Stromal cell of bone marrow (primary cell): ENCODE measurements at regions not wholly inside any gene's neighbourhood (a gene's known extent, or its start where the extent isn't known, plus 50 kb on each side); places are given as distances from the start of the nearest gene placed in this dataset.

ENCODE experiments used
- DNase-seq: peaks from one replicate; pipeline ENCODE4 v3.0.0-alpha.2; 2012; ENCODE audit warnings: low read depth

GRCh38 chr1:193504920-193505319 is 318.5 kb upstream of the B3GALT2 start:
- no peak for DNase-seq

GRCh38 chr1:193498088-193498655 is 311.8 kb upstream of the B3GALT2 start:
- no peak for DNase-seq

DNA sequence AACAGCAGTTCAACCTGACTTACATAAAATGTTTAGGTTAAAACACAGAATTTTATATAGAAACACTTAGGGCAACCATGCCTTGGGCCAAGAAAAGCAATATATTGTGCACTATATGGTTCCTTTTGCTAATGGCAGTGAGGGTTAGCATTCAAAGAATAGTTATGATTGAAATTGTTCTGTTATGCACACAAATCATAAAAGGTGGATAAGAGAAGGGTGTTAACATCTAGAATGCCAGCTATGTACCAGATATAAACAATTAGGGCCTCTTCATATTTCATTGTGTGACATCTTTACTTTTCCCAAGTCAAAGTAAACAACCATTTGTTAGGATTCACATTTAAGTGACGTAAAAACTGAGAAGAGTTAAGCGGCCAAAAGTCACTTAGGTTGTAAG is 308.0 kb upstream of the B3GALT2 start:
- DNase-seq = no peak

DNA sequence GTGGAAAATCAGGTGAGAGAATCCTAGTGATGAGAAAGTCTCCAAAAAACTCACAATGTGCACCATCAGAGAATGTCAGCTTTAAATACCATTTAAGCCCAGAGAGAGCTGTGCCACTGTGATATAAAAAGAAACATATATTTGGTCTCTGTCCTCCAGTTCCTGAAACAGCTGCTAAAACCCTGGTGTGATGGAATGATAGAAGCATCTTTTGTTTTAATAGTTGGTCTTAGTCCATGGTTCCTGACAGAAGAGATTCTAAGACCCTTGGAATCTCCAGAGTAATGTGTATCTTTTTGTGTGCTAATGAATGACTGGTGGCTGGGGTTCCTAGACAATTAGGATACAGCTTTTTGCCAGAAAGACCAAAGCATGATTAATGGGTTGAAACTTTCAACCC is 302.8 kb upstream of the B3GALT2 start:
- no peak for DNase-seq

GRCh38 chr1:193487722-193488121 is 301.3 kb upstream of the B3GALT2 start:
- DNase-seq = no peak

GRCh38 chr1:193486671-193487229 is 300.3 kb upstream of the B3GALT2 start:
- DNase-seq = no peak

GRCh38 chr1:193480755-193481154 is 294.3 kb upstream of the B3GALT2 start:
- DNase-seq = no peak

DNA sequence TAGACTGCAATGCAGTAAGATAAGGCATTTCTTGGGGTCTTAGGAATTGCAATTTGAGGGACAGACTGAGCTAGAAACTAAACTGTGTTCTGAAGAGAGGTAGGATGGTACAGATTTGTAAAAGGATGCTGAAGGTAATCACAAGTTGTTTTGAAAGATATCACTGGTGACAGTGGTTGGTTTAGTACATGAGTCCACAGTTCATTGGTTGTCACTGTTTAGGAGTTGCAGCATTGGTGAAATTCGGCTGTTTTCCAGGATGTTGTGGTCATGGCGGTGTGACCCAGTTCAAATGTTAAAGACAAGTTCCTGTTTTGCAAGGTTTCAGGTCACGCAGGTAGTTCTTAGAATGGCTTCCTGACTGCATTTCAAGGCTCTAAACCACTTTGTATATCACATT is 292.8 kb upstream of the B3GALT2 start:
- no peak for DNase-seq

GRCh38 chr1:193476748-193477147 is 290.3 kb upstream of the B3GALT2 start:
- DNase-seq = no peak

GRCh38 chr1:193473932-193474331 is 287.5 kb upstream of the B3GALT2 start:
- no peak for DNase-seq

DNA sequence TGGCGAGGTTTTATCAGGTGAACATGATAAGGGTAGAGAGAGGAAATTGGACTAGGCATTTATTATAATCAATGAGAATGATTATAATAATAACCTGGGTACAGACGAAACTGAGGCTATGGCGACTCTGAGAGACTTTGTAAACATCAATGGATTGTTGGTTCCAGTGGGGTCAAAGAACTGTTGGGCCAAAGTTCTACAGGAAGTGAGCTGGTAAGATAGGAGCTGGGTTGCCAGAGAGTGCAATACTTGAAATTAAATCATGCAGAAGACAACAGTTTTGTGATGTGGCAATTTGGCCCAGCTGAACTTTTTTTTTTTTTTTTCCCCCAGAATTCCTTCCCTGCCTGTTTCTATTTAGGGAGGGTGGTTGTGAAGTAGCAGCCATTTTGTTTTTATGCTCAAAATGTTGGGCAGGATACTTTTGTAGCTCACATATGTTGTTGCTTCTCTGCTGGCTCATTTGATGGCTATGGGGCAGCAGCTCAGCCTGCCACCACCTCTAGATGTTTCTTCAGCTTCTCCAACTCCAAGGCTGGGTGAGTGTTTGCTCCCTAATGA is 286.5 kb upstream of the B3GALT2 start:
- DNase-seq = no peak

GRCh38 chr1:193472430-193472829 is 286.0 kb upstream of the B3GALT2 start:
- no peak for DNase-seq

DNA sequence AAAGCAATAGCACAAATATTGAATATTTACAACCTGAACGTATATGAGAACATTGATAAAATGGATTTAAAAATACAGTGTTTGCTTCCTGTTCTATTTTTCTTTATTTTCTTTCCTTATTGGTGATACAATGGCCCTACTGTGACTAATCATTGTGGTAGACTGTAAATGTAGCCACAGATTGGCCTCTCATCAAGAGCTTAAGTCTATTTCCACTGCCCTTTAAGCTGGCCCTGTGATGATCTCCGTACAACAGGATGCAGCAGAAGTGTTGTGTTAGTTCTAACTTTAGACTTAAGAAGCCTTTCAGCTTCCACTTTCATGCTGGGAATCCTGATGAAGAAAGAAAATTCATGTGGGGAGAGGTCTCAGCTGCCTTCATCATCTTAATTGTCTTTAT is 285.6 kb upstream of the B3GALT2 start:
- no peak for DNase-seq

GRCh38 chr1:193463326-193463932 is 277.0 kb upstream of the B3GALT2 start:
- no peak for DNase-seq

DNA sequence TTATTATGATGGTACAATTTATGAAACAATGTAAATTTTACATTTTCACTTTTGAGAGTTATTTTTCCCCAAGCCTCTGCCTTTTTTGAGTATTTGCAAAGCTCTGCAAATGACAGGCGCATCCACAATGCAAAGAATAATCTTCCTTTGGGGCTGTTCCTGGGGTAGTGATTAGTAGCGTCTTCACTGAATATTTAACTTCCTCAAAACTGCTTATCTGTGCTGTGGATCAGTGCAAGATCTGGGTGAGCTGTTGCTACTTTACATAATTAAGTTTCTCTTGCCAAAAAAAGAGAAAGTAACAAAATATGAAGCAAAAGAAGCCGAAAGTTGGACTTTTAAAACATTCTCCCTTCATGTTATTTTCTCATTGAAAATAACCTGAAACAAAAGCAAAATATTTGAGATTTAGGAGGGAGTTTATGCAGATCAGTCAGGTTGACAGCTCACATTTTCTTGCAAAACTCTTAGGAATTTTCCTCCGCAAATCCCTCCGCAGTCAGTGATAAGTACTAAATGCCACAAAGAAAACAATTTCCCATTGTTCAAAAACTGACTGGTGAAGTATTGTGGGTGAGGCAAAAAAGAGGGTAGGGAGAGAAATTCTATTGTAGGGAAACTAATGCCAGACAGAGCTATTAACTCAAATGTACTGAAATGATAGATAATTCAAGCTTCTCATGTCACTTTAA is 276.4 kb upstream of the B3GALT2 start:
- DNase-seq = no peak

DNA sequence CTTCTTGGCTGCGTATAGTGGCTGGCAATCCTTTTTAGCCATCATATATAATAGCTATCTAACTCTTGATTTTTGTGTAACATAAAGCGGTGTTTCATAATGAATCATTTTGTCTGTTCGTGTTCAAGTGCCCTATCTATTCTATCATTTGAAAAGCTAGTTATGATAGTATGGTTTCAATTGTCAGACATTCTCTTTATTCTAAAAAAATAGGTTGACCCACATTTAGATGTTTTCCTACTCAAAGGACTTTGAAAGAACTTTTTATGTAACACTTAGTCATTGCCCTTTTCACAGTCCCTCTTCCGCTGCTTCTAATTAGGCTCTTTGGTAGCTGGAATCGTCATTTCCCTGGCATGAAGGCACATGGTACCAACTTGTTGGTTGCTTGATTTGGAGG is 272.2 kb upstream of the B3GALT2 start:
- DNase-seq = no peak

GRCh38 chr1:193457676-193458075 is 271.3 kb upstream of the B3GALT2 start:
- DNase-seq = no peak

DNA sequence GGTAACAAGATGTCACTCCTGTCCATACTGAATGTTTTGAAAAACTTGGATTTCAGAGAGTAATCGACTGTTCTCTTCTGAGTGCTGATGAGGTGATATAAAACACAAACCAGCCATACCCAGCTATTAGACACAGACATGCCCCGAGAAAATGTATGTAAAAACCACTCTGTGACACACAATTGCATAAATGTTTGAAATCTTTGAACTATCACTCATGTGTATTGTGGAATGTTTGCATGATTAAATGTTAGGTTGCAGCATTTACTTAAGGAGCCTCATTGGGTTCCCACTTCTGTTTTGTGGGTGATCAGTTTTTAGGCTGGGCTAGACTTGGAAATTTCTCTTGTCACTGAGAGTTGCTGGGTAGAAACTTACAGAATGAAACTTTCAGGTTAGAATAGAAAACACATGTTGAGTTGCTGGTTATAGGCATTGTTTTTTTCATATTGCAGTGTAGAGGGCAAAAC is 270.4 kb upstream of the B3GALT2 start:
- DNase-seq = no peak

- DNase-seq = no peak
Observed at GRCh38 chr1:193451606-193452005, 265.2 kb upstream of the B3GALT2 start.

DNA sequence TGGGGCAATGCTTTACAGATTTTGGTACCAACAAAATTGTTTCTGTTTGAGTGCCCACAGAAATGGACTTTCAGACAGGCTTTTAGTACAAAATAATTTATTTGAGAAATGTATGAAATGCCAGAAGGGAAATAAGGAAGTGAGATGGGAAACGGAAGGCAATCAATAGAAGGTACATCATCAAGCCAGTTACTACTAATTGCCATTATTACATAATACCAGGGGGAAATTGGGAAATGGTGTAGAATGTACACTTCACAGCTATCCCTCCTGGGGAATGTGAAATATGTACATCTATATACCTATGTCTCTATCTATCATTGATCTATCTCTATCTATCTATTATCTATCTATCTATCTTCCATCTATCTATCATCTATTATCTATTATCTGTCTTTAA is 264.6 kb upstream of the B3GALT2 start:
- no peak for DNase-seq

DNA sequence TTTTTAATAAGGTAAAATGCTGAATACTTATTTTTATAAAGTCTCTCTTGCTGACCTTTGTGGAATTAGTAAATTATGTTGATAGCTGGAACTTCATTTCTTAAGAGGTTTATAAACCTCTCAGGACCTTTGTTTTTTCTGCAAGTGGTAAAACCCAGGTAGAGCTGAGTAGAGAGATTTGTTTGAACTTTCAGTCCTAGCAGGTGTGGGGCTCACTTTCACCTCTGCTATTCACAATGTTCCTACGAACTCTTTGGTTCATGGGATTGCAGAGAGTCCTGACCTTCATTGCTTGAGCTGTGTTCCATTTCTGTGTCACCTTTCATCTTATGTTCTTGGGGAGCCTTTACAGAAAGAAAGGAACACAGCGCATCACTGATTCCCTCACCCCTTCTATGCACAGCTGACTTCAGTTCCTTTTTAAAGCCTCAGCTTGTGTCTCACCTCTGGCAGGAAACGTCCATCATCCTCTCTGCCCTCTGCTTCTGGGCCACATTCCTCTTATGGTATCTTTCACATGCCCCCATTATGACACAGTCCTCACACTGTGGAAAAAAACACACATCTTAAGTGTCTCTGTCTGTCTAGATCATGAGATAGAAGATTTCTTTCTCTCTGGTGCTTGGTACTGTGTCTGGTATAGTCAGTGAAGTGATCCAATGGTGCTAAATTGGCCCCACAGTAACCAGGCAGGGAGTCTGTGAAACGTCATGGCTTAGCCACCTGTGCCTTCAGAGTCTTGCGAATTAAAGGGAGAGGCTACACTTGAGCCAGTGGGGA is 262.5 kb upstream of the B3GALT2 start:
- no peak for DNase-seq

- no peak for DNase-seq
Observed at GRCh38 chr1:193443886-193444285, 257.5 kb upstream of the B3GALT2 start.
